Body of pancreas (tissue), 4 donors: ENCODE measurements at regions not wholly inside any gene's neighbourhood (a gene's known extent, or its start where the extent isn't known, plus 50 kb on each side); places are given as distances from the start of the nearest gene placed in this dataset.

Source experiments
- CTCF ChIP-seq, 7 experiments: fragments of 450-650 bp in 4 of 7; fragments of 200-600 bp in 3 of 7; sonication (generic) in 3 of 7; IDR thresholded peaks; one replicate each; pipeline ENCODE4 v1.5.1; 2016 to 2019; ENCODE audit warnings: antibody characterized with exemption in 7 of 7
- POLR2A ChIP-seq, 3 donors: fragments of 450-650 bp; IDR thresholded peaks; one replicate each; pipeline ENCODE4 v1.6.1; 2016; ENCODE audit warnings: antibody characterized with exemption in 3 of 3, mild to moderate bottlenecking in 2 of 3

GRCh38 chr20:63085151-63085861 lies 78.5 kb upstream of the BHLHE23 start:
- TF ChIP-seq CTCF (IDR thresholded peaks at IDR 0.05) (no peak), POLR2A (IDR thresholded peaks at IDR 0.05) (no peak)
